ENCODE measurements at regions not wholly inside any gene's neighbourhood (a gene's known extent, or its start where the extent isn't known, plus 50 kb on each side); places are given as distances from the start of the nearest gene placed in this dataset.

DNA sequence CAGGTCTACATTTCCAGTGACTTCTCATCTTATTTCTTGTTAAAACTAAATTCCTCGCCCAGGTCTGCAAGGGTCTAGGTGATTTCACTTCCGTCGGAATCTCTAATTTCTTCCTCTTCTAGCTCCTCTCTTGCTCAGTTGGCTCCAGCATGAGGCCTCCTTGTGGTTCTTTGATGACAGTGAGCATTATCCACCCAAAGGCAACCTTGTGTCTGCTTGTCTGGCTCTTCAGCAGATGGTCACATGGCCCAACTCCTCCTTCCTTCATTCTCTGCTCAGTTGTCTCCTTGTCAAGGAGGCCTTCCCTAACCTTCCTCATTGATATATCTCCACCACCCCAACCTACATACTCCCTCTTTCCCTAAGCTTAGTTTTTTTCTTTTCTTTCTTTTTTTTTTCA is 1391.4 kb downstream of the EFNB2 start:
- no peak overlapping the region for H3K27ac ChIP-seq (ENCODE audit: insufficient read depth, low read length)
- no peak overlapping the region for H2AFZ ChIP-seq (ENCODE audit: low read length)
- H3K4me3 ChIP-seq (replicated peaks in 1 of 4; ENCODE audit: control extremely low read depth in 1 of 4, insufficient read depth in 1 of 4, low read depth in 3 of 4, low read length in 4 of 4) = no peak overlapping the region
- DNase-seq (ENCODE audit: low read depth in 2 of 2) = no peak
- no peak overlapping the region for H3K9ac ChIP-seq (ENCODE audit: insufficient read depth, low read length)
- no peaks in the 10 kb centered on the region for H3K79me2 ChIP-seq (ENCODE audit: control insufficient read depth, insufficient read depth, low read length)
- no peak for TF ChIP-seq EZH2 (IDR thresholded peaks at IDR 0.05; ENCODE audit: low read length, missing control alignments)
- TF ChIP-seq, protein P1, sequence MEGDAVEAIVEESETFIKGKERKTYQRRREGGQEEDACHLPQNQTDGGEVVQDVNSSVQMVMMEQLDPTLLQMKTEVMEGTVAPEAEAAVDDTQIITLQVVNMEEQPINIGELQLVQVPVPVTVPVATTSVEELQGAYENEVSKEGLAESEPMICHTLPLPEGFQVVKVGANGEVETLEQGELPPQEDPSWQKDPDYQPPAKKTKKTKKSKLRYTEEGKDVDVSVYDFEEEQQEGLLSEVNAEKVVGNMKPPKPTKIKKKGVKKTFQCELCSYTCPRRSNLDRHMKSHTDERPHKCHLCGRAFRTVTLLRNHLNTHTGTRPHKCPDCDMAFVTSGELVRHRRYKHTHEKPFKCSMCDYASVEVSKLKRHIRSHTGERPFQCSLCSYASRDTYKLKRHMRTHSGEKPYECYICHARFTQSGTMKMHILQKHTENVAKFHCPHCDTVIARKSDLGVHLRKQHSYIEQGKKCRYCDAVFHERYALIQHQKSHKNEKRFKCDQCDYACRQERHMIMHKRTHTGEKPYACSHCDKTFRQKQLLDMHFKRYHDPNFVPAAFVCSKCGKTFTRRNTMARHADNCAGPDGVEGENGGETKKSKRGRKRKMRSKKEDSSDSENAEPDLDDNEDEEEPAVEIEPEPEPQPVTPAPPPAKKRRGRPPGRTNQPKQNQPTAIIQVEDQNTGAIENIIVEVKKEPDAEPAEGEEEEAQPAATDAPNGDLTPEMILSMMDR (conservative IDR thresholded peaks at IDR 0.05 in 1 of 2, IDR thresholded peaks at IDR 0.05 in 1 of 2; ENCODE audit: low read depth in 1 of 2, low read length in 2 of 2) = no peak
- H4K20me1 ChIP-seq (ENCODE audit: control insufficient read depth, extremely low read depth, insufficient read depth, low read length) = no peaks in the 10 kb centered on the region
- H3K9me3 ChIP-seq (ENCODE audit: control insufficient read depth, insufficient read depth, low read depth, low read length) = no peaks in the 10 kb centered on the region
- H3K27me3 ChIP-seq (ENCODE audit: control insufficient read depth, insufficient read depth, low read length) = no peaks in the 10 kb centered on the region
- H3K4me2 ChIP-seq (ENCODE audit: extremely low read depth, insufficient read depth, low read length) = no peak overlapping the region
- H3K36me3 ChIP-seq (ENCODE audit: control insufficient read depth, insufficient read depth, low read length) = no peaks in the 10 kb centered on the region
- H3K4me1 ChIP-seq (ENCODE audit: control insufficient read depth, extremely low read depth, insufficient read depth, low read length) = no peaks in the 10 kb centered on the region

- Histone ChIP-seq H3K4me1 (ENCODE audit: control insufficient read depth, extremely low read depth, insufficient read depth, low read length) (no peaks in the 10 kb centered on the region), H3K36me3 (ENCODE audit: control insufficient read depth, insufficient read depth, low read length) (no peaks in the 10 kb centered on the region), H2AFZ (ENCODE audit: low read length) (no peak overlapping the region), H3K9me3 (ENCODE audit: control insufficient read depth, insufficient read depth, low read depth, low read length) (no peaks in the 10 kb centered on the region), H3K79me2 (ENCODE audit: control insufficient read depth, insufficient read depth, low read length) (no peaks in the 10 kb centered on the region), H4K20me1 (ENCODE audit: control insufficient read depth, extremely low read depth, insufficient read depth, low read length) (no peaks in the 10 kb centered on the region), H3K27me3 (ENCODE audit: control insufficient read depth, insufficient read depth, low read length) (no peaks in the 10 kb centered on the region), H3K4me2 (ENCODE audit: extremely low read depth, insufficient read depth, low read length) (no peak overlapping the region), H3K9ac (ENCODE audit: insufficient read depth, low read length) (no peak overlapping the region), H3K27ac (ENCODE audit: insufficient read depth, low read length) (no peak overlapping the region), H3K4me3 (replicated peaks in 1 of 4; ENCODE audit: control extremely low read depth in 1 of 4, insufficient read depth in 1 of 4, low read depth in 3 of 4, low read length in 4 of 4) (no peak overlapping the region)
- DNase-seq (ENCODE audit: low read depth in 2 of 2) = no peak
- TF ChIP-seq, protein P1 (conservative IDR thresholded peaks at IDR 0.05 in 1 of 2, IDR thresholded peaks at IDR 0.05 in 1 of 2; ENCODE audit: low read depth in 1 of 2, low read length in 2 of 2) = no peak
- TF ChIP-seq EZH2 (IDR thresholded peaks at IDR 0.05; ENCODE audit: low read length, missing control alignments) = no peak
These were observed 1392.9 kb downstream of the EFNB2 start for GRCh38 chr13:105142556-105142955.

DNA sequence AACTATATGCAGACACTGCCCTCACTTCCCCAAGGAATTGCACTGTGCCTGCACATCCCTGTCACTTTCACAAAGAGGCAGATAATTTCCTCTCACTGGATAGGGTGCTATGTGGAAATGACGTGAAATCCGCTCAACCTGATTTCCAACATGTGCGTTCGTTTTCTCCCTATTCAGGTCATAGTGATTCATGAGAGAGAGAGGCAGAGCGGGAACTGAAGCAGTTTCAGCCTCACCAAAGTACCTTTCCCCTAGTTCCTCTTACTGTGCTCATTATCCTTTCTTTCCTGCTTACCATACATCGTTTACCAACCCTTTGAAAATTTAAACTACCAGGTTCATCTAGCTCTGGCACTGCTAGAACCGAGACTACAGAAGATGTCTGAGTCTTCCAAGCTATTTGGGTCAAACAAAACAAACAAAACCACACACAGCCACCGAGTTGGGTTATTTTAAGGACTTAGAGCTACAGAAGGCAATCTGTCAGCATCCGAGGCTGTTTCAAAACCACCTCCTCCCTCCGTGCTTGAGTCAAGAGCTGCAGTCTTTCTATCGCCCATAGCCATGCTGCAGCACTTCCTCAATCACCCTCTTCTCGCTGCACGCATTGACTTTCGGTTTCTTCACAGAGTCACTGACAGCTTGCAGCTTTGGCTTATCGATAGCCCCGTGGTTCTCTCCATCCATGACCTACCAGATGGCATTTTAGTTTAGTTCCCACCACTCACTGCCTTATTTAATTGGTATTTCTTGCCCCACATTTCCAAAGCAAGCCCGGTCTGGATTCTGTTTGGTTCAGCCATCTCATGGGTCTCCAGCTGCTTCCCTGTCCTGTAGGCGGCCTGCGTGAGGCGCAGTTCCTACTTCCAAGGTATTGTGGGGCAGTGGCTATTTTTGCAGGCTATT is 1395.8 kb downstream of the EFNB2 start:
- H3K4me3 ChIP-seq (replicated peaks in 1 of 4; ENCODE audit: control extremely low read depth in 1 of 4, insufficient read depth in 1 of 4, low read depth in 3 of 4, low read length in 4 of 4) = peak overlapping the region; percentile 55 to 75 (median 65)

More for the DNA sequence above, 1395.8 kb downstream of the EFNB2 start:
- Histone ChIP-seq H2AFZ (ENCODE audit: low read length) (peak overlapping the region; percentile 99), H3K4me1 (ENCODE audit: control insufficient read depth, extremely low read depth, insufficient read depth, low read length) (no peaks in the 10 kb centered on the region), H3K27ac (ENCODE audit: insufficient read depth, low read length) (peak overlapping the region; percentile 46), H3K27me3 (ENCODE audit: control insufficient read depth, insufficient read depth, low read length) (no peaks in the 10 kb centered on the region), H3K9me3 (ENCODE audit: control insufficient read depth, insufficient read depth, low read depth, low read length) (no peaks in the 10 kb centered on the region), H4K20me1 (ENCODE audit: control insufficient read depth, extremely low read depth, insufficient read depth, low read length) (no peaks in the 10 kb centered on the region), H3K4me2 (ENCODE audit: extremely low read depth, insufficient read depth, low read length) (peak overlapping the region; percentile 89), H3K79me2 (ENCODE audit: control insufficient read depth, insufficient read depth, low read length) (no peaks in the 10 kb centered on the region), H3K36me3 (ENCODE audit: control insufficient read depth, insufficient read depth, low read length) (no peaks in the 10 kb centered on the region), H3K9ac (ENCODE audit: insufficient read depth, low read length) (peak overlapping the region; percentile 59)
- DNase-seq (ENCODE audit: low read depth in 2 of 2) = peak; percentile 6 to 76
- TF ChIP-seq, protein P1 (conservative IDR thresholded peaks at IDR 0.05 in 1 of 2, IDR thresholded peaks at IDR 0.05 in 1 of 2; ENCODE audit: low read depth in 1 of 2, low read length in 2 of 2) = peak; percentile 69 to 71
- no peak for TF ChIP-seq EZH2 (IDR thresholded peaks at IDR 0.05; ENCODE audit: low read length, missing control alignments)
